GM21390 (cell line): ENCODE measurements at regions not wholly inside any gene's neighbourhood (a gene's known extent, or its start where the extent isn't known, plus 50 kb on each side); places are given as distances from the start of the nearest gene placed in this dataset.

ENCODE experiments used
- ATAC-seq: cut with Tn5 transposase; IDR thresholded peaks from one replicate; pipeline ENCODE4 v1.9.1; 2021; ENCODE audit not compliant: unreplicated experiment

- ATAC-seq = no peak
Observed at GRCh38 chr13:58960888-58961287, 1202.8 kb downstream of the DIAPH3 start.

DNA sequence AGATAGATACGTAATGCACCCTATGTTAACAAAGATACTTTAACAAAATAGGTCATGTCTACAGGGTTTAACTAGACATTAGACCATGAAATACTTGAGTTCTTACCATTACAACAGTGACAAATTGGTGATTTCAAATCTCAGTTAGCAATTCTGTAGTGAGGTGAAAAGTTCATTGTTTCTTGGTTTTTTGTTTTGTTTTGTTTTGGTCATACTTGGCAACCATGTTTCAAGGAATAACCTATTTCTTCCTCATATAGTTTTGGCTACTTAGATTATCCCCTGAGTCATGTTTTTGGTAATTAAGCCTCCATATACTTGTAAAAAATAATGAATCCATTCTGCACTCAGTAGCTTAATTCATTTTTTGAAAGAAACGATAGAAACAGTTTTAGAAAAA is 1200.4 kb downstream of the DIAPH3 start:
- no peak for ATAC-seq

- ATAC-seq = no peak
Observed at GRCh38 chr13:58964048-58964447, 1199.7 kb downstream of the DIAPH3 start.

DNA sequence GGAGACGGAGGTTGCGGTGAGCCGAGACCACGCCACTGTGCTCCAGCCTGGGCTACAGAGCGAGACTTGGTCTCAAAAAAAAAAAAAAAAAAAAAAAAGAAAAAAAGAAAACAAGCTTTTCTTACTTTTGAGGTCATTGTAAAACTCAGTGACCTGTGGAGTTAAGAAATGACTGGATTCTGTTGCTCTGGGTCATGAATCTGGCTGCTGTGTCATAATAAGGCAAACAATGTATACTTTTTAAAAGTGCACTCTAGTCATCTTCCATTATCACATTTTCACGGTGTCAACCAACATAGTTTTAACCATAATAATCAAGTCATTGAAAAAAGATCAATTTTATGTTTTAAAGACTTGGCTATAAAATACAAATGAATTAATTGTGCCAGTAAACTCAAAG is 1186.6 kb downstream of the DIAPH3 start:
- ATAC-seq = no peak

DNA sequence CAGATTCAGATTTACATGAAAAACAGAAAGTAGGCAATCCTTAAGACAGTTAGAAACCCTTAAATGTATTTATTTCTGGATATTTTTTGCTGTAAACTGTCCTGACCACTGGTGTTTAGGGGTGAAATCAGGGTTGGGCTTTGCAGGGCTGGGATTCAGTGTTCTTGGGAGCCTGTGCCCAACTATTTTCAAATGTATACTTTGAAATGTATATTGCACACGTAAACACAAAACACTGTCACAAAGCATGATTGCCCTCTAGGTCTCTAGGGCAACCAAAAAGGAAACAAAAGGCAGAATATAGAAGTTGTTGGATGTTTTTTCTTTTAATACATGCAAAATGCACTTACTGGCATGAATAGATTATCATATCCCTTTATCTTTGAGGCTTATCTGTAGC is 1185.4 kb downstream of the DIAPH3 start:
- no peak for ATAC-seq

DNA sequence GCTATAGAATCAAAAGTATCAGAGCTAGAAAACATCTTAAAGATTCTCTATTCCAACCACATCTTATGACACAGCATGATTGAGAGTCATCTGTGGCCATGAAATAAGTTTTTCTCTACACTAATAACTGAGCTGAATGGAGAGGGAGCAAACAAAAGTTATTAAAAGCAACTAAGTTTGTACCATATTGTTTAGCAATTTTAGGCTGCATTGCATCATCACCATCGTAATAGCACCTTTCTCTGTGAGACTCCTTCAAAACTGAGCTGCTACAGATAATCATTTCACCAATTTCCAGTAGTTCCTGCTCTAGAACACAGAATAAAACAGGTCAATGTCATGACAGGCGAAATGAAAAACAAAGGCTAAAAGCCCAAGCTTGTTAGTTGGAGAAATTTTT is 1183.9 kb downstream of the DIAPH3 start:
- ATAC-seq = no peak

DNA sequence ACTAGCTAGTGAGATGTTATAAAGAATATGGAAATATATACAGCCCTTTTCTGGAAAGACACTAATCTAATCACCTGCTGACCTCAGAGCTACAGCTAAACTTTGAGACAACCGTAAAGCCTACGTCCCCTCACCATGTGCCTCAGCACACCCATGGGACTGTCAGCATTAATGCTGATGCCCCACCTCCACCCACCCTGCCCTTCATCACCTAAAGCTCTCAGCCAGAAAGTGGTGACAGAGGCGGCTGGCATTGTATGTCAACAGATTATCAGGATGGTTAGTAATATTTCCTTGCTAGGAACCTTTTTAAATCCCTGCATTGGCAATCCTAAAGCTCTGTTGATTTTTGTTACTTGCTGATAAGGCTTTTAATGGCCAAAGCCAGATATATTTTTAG is 1177.9 kb downstream of the DIAPH3 start:
- no peak for ATAC-seq

DNA sequence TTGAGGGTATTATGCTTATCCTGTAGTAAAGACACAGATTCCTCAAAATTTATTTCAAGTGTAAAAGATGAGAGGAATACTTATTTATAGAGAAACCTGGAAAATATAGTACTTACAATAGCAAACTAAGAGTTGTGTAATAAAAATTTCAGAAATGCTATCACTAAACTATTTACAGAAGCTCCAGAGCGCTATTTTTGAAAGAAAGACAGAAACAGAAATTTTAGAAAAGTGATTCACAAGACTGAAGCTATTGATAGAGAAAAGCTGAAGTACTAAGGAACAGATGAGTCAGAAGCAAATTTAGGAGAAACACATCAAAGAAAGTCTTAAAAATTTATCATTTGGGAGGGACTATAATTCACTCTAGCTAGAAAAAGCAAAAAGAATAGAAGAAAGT is 1174.2 kb downstream of the DIAPH3 start:
- no peak for ATAC-seq

GRCh38 chr13:58991826-58992477 is 1171.8 kb downstream of the DIAPH3 start:
- ATAC-seq = no peak

DNA sequence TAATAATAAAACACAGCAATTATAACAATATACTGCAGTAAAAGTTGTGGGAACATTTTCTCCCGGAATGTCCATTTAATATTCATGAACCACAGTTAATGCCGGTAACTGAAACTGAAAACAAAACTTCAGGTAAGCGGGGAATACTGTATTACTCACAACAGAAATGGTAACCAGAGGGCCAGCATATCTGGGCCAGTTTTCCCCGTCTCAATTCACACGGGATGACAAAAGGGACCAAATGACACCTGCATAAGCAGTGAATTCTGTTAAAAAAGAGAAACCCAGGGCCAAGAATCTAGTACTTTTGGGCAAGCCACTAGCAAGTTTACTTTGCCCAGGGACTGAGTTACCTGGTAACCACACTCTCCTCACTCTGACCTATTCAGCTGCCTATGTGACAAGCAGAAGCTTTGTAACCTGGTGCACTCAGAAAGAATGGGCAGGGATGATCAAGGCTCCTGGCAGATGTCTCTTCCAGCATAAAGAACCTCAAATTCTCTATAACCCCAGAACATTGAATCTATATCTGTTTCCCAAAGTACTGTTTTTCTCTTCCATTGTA is 1171.2 kb downstream of the DIAPH3 start:
- ATAC-seq = no peak

GRCh38 chr13:58994077-58994476 is 1169.7 kb downstream of the DIAPH3 start:
- ATAC-seq = no peak

DNA sequence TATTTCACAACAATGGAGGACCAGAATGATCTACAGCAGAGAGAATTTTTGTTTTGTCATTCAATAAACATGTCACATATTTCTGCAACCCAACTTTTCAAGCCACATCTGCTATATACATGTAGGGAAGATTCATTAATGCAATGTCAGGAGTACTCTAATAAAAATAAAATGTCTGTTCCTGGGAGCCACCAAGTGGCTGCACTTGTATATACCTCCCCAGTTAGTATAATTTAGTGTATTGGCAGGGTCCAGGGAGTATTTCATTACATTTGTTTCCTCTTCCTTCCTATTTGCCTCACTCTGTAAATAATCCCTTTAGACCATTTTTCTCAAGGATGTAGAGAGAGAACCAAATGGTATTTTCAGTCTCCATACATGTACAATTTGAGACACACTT is 1169.0 kb downstream of the DIAPH3 start:
- no peak for ATAC-seq

DNA sequence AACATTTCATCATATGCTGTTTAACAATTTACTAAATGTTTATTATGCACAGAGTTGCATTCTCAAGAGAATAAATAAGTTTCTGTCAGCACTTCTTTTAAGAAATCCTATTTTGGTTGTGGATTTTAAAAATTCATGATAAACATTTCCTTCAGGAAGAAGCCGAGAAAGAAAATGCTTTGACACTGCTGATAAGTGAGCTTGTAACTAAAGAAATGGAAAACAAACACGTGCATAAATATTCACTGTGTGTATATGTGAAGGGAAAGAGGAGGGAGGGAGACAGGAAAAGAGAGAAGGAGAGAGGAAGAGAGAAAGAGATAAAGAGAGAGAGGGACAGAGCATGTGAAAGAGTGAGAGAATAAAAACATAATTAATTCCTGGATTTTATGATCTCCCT is 1165.0 kb downstream of the DIAPH3 start:
- no peak for ATAC-seq

GRCh38 chr13:58999851-59000250 is 1163.9 kb downstream of the DIAPH3 start:
- ATAC-seq = no peak

DNA sequence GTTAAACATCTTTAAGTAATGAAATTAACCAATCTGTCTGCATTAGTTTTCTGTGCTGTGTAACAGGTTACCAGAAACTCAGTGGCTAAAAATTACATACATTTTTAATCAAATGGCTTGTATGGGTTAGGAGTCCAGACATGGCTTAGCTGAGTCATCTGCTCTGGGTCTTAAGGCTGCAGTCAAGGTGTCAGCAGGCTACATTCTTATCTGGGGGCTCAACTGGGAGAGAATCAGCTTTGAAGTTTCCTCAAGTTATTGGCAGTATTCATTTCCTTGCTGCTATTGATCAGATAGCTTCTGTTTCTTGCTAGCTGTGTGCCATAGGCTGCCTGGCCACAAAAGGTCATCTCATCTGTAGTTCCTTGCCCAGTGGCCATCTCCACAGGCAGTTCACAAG is 1163.0 kb downstream of the DIAPH3 start:
- ATAC-seq = no peak

DNA sequence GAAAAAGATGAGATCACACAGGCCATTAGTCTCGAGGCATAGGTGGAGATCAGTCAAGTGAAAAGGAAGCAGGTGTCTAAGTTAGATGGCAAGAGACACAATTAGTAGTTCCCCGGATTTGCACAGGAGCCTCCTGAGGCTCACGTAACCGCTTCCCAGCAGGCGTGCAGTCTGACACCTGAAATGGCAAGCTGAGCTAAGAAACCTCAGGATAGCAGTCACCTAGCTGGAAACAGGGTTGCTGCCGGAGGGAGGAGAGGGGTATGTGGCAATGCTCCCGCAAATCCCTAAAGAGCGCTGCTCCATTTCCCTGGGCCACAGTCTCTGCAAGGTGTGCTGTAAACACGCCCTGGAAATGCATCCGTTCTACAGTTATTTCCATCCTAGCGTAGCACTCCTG is 1151.0 kb downstream of the DIAPH3 start:
- ATAC-seq = no peak

GRCh38 chr13:59016250-59016649 is 1147.5 kb downstream of the DIAPH3 start:
- ATAC-seq = no peak

DNA sequence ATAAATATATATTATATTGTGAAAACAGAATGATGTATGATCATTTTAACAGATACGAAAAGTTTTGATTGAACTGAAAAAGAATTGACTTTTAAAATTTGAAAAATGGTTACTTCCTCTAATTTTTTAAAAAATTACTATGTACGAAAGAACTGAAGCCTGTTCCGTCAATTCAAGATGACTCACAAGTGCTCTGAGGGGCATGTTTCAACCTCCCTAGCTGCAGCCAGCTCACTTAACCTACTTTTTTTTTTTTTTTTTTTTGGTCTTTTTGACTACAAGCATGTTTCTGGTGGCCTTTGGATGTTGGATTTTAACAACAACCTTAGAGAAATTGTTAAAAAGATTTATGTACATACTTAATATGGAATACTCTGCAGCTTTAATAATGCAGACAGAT is 1139.3 kb downstream of the DIAPH3 start:
- no peak for ATAC-seq

- no peak for ATAC-seq
Observed at GRCh38 chr13:59034198-59034597, 1129.5 kb downstream of the DIAPH3 start.

- no peak for ATAC-seq
Observed at GRCh38 chr13:59038824-59039223, 1124.9 kb downstream of the DIAPH3 start.

- no peak for ATAC-seq
Observed at GRCh38 chr13:59043016-59043415, 1120.7 kb downstream of the DIAPH3 start.

- no peak for ATAC-seq
Observed at GRCh38 chr13:59047546-59047945, 1116.2 kb downstream of the DIAPH3 start.

DNA sequence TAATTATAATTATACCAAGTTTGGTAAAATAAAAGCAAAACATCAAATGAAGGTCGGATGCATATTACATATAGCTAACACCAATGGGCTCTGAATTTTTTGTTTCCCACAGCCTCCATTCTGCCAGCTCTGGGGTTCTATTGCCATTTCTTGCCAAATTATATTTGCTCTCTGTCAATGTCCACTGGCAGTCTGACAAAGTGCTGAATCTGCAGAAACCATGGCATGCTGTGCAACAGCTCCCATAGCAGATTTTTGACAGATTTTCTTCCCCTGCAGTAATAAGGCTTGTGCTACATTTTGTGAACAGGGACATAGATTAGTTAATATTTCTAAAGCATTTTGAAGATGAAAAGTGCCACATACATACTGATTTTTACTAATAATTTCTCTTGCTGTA is 1102.1 kb downstream of the DIAPH3 start:
- no peak for ATAC-seq
